SU-DHL-6 (cell line): ENCODE measurements at regions not wholly inside any gene's neighbourhood (a gene's known extent, or its start where the extent isn't known, plus 50 kb on each side); places are given as distances from the start of the nearest gene placed in this dataset.

ENCODE experiments used
- H2AFZ ChIP-seq: fragments of 200-600 bp; sonication (generic); 2 replicates; pipeline ENCODE4 v1.6.1; 2014; ENCODE audit warnings: low read depth, mild to moderate bottlenecking, moderate library complexity, mixed read lengths, antibody characterized with exemption, low read length; ENCODE audit not compliant: severe bottlenecking
- H3F3A ChIP-seq: fragments of 200-600 bp; shearing (Covaris generic); 2 replicates; pipeline ENCODE4 v1.6.0; 2016; ENCODE audit warnings: antibody characterized with exemption, mild to moderate bottlenecking; ENCODE audit not compliant: insufficient read depth
- H3K27ac ChIP-seq: fragments of 200-600 bp; sonication (generic); 2 replicates; pipeline ENCODE4 v1.5.1; 2016; ENCODE audit warnings: low read depth, mild to moderate bottlenecking, low read length, moderate library complexity, mixed read lengths
- H3K27me3 ChIP-seq: fragments of 200-600 bp; sonication (generic), shearing (Covaris generic); 2 replicates; pipeline ENCODE4 v1.6.0; 2014; ENCODE audit warnings: mild to moderate bottlenecking, low read length
- H3K36me3 ChIP-seq: fragments of 200-600 bp; sonication (generic); 2 replicates; pipeline ENCODE4 v1.6.1; 2014; ENCODE audit warnings: mild to moderate bottlenecking, low read length, mixed read lengths
- H3K4me2 ChIP-seq: fragments of 300-600, 200-600 bp; shearing (Covaris generic), sonication (generic); 2 replicates; pipeline ENCODE4 v1.6.0; 2014; ENCODE audit warnings: low read length, low read depth, mild to moderate bottlenecking; ENCODE audit not compliant: poor library complexity, severe bottlenecking
- H3K4me3 ChIP-seq: fragments of 200-600 bp; sonication (generic); 2 replicates; pipeline ENCODE4 v1.5.1; 2014; ENCODE audit warnings: antibody characterized with exemption, low read length, mild to moderate bottlenecking, mixed read lengths; ENCODE audit not compliant: insufficient read depth, poor library complexity, severe bottlenecking
- H3K79me2 ChIP-seq: fragments of 200-600 bp; sonication (generic); 2 replicates; pipeline ENCODE4 v1.6.1; 2014; ENCODE audit warnings: mild to moderate bottlenecking, low read length, moderate library complexity; ENCODE audit not compliant: insufficient read depth
- H3K9ac ChIP-seq: fragments of 200-600 bp; sonication (generic); 2 replicates; pipeline ENCODE4 v1.7.0; 2014; ENCODE audit warnings: mild to moderate bottlenecking, low read length
- H3K9me2 ChIP-seq: fragments of 200-600 bp; sonication (generic); replicated peaks from 2 replicates; pipeline ENCODE4 v1.6.1; 2014; ENCODE audit warnings: low read length; ENCODE audit not compliant: insufficient read depth
- H3K9me3 ChIP-seq: fragments of 200-600 bp; sonication (generic); 2 replicates; pipeline ENCODE4 v1.6.1; 2014; ENCODE audit warnings: low read length, mixed read lengths; ENCODE audit not compliant: insufficient read depth
- H4K20me1 ChIP-seq: fragments of 200-600 bp; sonication (generic); 2 replicates; pipeline ENCODE4 v1.6.1; 2014; ENCODE audit warnings: low read depth, mild to moderate bottlenecking, antibody characterized with exemption, low read length, moderate library complexity, mixed read lengths
- EZH2phosphoT487 ChIP-seq: fragments of 200-600 bp; sonication (generic), shearing (Covaris generic); conservative IDR thresholded peaks from 2 replicates; pipeline ENCODE4 v1.6.1; 2018; ENCODE audit warnings: mild to moderate bottlenecking, antibody characterized with exemption, low read length, moderate library complexity, mixed read lengths
- TF ChIP-seq, protein P1 (sequence below): fragments of 200-600 bp; sonication (generic); IDR thresholded peaks from one replicate; pipeline ENCODE4 v1.5.1; 2017; ENCODE audit warnings: antibody characterized with exemption, mild to moderate bottlenecking, low read length, moderate library complexity; ENCODE audit not compliant: insufficient read depth, poor library complexity, severe bottlenecking

DNA sequence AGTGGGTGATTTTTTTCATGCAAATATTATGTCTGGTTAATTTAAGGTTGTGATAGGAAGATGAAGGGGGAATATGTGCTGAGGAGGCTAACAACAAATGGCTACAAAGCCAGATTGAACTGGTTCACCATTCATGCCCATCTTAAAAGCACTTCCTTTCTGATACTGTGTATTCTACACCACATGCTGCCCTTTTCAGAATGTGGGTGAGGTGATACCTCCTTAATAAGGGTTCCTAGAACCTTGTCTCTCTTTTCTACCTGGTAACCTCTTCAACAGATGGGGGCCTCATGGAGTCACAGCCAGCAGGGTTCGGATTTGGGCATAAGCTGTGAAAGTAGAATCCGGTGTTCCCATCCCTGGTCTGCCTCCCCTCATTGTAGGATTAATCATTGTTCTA, 1064.0 kb upstream of the SEMA6A start:
- Histone ChIP-seq H3K4me3 (no peak overlapping the region), H3K4me2 (no peak overlapping the region)

DNA sequence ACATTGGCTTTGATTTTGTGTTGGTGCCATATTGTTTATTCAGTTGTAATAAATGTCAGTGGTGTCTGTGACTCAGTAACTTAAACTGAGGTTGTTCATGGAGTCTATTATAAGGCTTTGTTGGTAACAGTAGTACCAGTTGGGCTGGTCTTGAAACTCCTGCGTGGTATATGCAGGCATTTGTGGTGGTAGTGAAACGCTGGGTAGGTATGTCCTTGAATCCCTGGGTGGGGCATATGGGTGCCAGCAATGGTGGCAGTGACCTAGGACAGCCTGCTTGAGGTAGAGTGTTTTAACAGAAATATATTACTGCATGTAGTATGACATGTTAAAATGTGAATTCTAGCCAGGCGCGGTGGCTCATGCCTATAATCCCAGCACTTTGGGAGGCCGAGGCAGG, 1058.5 kb upstream of the SEMA6A start:
- no peak overlapping the region for H3K27ac ChIP-seq
- H3K4me3 ChIP-seq, result no peak overlapping the region
- TF ChIP-seq, protein P1, sequence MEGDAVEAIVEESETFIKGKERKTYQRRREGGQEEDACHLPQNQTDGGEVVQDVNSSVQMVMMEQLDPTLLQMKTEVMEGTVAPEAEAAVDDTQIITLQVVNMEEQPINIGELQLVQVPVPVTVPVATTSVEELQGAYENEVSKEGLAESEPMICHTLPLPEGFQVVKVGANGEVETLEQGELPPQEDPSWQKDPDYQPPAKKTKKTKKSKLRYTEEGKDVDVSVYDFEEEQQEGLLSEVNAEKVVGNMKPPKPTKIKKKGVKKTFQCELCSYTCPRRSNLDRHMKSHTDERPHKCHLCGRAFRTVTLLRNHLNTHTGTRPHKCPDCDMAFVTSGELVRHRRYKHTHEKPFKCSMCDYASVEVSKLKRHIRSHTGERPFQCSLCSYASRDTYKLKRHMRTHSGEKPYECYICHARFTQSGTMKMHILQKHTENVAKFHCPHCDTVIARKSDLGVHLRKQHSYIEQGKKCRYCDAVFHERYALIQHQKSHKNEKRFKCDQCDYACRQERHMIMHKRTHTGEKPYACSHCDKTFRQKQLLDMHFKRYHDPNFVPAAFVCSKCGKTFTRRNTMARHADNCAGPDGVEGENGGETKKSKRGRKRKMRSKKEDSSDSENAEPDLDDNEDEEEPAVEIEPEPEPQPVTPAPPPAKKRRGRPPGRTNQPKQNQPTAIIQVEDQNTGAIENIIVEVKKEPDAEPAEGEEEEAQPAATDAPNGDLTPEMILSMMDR, result no peak
- no peak for TF ChIP-seq EZH2phosphoT487
- H3F3A ChIP-seq, result no peaks in the 10 kb centered on the region
- no peaks in the 10 kb centered on the region for H3K36me3 ChIP-seq
- no peaks in the 10 kb centered on the region for H3K79me2 ChIP-seq
- H3K27me3 ChIP-seq, result no peaks in the 10 kb centered on the region
- H3K9me3 ChIP-seq, result no peaks in the 10 kb centered on the region
- H4K20me1 ChIP-seq, result no peaks in the 10 kb centered on the region
- H2AFZ ChIP-seq, result no peak overlapping the region
- H3K9ac ChIP-seq, result no peak overlapping the region
- H3K9me2 ChIP-seq, result no peaks in the 10 kb centered on the region
- no peak overlapping the region for H3K4me2 ChIP-seq

More for the DNA sequence above, 1064.0 kb upstream of the SEMA6A start:
- Histone ChIP-seq H3K9ac (no peak overlapping the region), H3K9me3 (no peaks in the 10 kb centered on the region), H2AFZ (no peak overlapping the region), H3K36me3 (no peaks in the 10 kb centered on the region), H3K27ac (no peak overlapping the region), H3K9me2 (no peaks in the 10 kb centered on the region), H3K27me3 (no peaks in the 10 kb centered on the region), H3K79me2 (no peaks in the 10 kb centered on the region), H3F3A (no peaks in the 10 kb centered on the region), H4K20me1 (no peaks in the 10 kb centered on the region)
- TF ChIP-seq, protein P1, result no peak
- no peak for TF ChIP-seq EZH2phosphoT487

DNA sequence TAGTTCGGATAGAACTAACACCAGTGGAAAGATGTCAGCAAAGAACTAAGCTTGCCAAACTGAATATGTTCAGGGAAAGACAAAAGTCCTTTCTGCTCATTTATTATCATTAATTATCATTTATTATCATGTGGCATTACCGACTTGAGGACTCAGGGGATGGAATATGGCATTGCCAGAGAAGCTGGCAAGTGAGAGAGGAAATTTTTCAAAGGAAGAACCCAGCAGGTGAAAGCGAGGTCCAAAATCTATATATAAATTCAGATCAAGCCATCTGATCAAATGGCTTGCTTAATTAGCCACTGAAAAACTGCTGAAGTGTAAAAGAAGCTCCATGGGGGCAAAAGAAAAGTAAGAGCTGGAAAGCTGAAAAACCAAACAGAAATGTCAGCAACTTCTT, 1049.6 kb upstream of the SEMA6A start:
- no peak overlapping the region for H2AFZ ChIP-seq
- H3K9ac ChIP-seq, result no peak overlapping the region
- H3K9me3 ChIP-seq, result no peaks in the 10 kb centered on the region
- H3K4me3 ChIP-seq, result no peak overlapping the region
- no peaks in the 10 kb centered on the region for H3F3A ChIP-seq
- H3K27ac ChIP-seq, result no peak overlapping the region
- no peaks in the 10 kb centered on the region for H3K27me3 ChIP-seq
- no peaks in the 10 kb centered on the region for H3K79me2 ChIP-seq
- TF ChIP-seq, protein P1, result no peak
- no peak for TF ChIP-seq EZH2phosphoT487
- H4K20me1 ChIP-seq, result no peaks in the 10 kb centered on the region
- H3K9me2 ChIP-seq, result no peaks in the 10 kb centered on the region
- H3K36me3 ChIP-seq, result no peaks in the 10 kb centered on the region
- H3K4me2 ChIP-seq, result no peak overlapping the region
